ENCODE measurements at regions not wholly inside any gene's neighbourhood (a gene's known extent, or its start where the extent isn't known, plus 50 kb on each side); places are given as distances from the start of the nearest gene placed in this dataset.
"Not testable (repeated sequence)": the region's sequence is repeated elsewhere in the genome, so short reads cannot be mapped to it uniquely, and the experiment has no call there.

DNA sequence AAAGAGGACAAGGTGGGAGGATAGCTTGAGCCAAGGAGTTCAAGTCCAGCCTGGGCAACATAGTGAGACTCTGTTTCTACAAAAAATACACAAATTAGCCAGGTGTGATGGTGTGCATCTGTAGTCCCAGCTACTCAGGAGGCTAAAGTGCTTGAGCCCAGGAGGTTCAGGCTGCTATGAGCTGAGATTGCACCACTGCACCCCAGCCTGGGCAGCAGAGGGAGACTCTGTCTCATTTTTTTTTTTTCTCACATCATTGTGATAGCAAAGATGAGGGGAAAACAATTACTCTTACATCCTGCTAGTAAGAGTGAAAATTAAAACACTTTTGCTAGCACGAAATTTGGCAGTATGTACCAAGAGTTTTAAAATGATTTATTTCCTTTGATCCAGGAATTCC is 463.7 kb downstream of the TMEM135 start:
- FAIRE-seq (no peak), DNase-seq (ENCODE audit: extremely low spot score, insufficient read length, low read depth) (no peak)

DNA sequence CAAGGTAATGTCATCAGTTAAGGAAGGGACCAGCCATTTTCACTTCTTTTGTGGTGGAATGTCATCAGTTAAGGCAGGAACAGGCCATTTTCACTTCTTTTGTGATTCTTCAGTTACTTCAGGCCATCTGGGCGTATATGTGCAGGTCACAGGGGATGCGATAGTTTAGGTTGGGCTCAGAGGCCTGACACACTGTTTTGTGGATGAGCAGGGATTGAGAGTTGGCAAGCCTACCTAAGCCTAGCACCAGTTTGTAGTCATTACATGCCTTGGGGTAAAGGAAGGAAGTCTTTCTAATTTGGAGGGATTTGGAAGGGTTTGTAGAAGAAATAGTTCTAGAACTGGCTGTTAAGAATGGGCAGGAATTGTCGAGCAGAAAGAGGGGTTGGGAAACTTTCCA is 457.2 kb downstream of the TMEM135 start:
- not testable (repeated sequence) for DNase-seq (ENCODE audit: extremely low spot score, insufficient read length, low read depth); FAIRE-seq

DNA sequence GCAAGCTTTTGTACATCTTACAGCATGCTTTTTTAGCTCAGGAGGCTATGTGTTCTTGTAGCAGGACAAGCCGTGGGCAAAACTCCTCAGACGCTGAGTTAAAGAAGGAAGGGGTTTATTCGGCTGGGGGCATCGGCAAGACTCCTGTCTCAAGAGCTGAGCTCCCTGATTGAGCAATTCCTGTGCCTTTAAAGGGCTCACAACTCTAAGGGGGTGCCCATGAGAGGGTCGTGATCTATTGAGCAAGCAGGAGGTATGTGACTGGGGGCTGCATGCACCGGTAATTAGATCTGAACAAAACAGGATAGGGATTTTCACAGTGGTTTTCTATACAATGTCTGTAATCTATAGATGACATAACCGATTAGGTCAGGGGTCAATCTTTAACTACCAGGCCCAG is 456.3 kb downstream of the TMEM135 start:
- DNase-seq (ENCODE audit: extremely low spot score, insufficient read length, low read depth); FAIRE-seq: not testable (repeated sequence)

DNA sequence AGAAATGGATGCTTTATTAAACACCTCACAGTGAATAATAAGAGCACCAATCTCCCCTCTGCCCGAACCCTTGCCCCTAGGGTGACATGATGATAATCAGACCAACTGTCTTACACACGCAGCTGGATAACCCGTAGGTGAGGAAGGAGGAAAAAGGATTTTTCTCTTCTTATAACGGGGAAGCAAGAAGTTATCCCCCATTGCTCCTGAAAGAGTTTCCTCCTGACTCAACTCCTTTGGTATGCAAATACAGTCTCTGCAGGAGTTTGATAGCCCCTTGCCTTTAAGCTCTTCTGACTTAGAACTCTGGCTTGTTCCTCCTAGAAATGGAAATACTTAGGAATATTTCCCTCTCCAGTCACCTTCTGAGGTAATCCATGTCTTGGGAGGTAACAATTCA is 455.8 kb downstream of the TMEM135 start:
- no peak for DNase-seq (ENCODE audit: extremely low spot score, insufficient read length, low read depth)
- FAIRE-seq, result no peak

DNA sequence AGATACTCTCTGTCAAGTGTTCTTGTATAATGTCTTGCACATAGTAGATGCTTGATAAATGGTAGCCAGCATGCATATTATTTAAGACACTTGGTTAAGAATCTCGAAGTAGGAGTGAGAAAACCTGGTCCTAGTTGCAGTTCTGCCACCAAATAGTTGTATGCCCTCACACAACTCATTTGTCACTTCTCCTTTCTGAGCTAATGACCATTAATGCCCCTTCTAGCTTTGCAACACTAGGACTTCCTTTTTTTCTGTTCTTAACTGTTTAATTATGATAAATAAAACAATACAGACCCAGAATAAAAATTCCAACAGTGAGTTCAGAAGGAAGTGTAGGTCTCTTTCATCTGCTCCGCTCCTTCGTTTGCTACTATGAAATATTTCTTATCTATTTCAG is 453.6 kb downstream of the TMEM135 start:
- FAIRE-seq (no peak), DNase-seq (ENCODE audit: extremely low spot score, insufficient read length, low read depth) (no peak)

DNA sequence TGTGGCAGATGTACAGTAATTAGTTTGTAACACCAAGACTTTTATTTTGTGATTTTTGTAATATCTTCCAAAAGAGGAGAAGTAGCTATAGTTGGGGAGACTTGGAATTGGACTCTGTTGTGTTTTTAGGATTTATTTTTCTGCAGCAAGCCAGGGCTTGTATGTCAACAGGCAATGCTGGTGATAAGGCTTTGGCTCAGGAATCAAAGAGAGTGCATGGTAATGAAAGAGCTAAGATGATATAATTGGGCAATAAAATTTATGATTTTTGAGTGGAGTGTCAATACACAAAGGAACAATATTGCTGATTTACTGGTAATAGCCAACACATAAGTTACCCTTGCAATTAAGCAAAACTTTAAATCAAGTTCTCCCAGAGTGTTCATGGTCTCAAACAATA is 452.9 kb downstream of the TMEM135 start:
- DNase-seq (ENCODE audit: extremely low spot score, insufficient read length, low read depth) (no peak), FAIRE-seq (no peak)

DNA sequence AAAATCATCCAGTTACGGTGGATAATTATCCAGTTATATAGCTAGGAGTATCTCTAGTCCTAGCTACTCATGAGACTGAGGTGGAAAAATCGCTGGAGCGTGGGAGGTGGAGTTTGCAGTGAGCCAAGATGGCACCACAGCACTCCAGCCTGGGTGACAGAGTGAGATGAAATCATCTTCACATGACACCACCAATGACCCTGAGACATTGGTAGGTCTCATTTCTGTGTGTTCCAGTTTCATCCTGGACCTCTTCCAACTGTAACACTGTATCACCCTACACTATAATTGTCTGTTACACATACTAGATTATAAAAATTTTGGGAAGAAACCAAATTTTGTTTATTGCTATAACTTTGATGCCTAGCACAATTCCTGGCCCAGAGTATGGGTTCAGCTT is 446.8 kb downstream of the TMEM135 start:
- no peak for FAIRE-seq
- DNase-seq (ENCODE audit: extremely low spot score, insufficient read length, low read depth), result no peak

DNA sequence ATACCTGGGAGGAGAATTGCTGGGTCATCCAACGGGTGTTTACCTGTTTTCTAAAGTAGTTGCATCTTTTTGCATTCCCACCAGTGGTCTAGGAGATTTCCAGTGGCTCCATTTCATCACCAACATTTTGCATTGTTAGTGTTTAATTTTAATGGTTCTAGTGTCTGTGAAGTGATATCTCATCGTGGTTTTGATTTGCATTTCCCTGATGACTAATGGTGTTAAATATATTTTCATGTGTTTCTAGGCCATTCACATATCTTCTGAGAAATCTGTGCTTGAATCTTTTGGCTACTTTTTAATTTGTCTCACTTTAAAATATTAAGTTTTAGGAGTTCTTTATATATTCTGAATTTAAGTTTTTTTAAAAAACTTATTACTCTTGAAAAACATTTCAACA is 439.6 kb downstream of the TMEM135 start:
- DNase-seq (ENCODE audit: extremely low spot score, insufficient read length, low read depth) (no peak), FAIRE-seq (no peak)

DNA sequence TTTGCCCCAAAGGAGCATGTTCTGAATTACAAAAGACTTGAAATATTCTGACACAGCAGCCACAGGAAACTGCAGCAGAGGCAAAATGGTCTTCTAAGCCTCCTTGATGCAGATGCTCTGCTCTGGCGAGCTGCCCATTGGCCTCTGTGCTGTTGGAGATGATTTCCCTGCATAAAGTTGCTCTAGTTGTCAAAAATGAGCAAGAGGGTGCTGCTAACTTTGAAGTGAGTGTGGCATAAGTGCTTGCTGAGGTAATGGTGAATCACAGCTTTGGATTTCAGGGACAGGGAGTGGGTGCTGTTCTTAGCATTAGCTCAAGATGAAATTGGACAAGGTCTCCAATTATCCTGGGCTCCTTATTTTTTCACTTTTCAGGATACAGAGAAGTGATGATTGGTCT is 435.4 kb downstream of the TMEM135 start:
- DNase-seq (ENCODE audit: extremely low spot score, insufficient read length, low read depth), result no peak
- no peak for FAIRE-seq

DNA sequence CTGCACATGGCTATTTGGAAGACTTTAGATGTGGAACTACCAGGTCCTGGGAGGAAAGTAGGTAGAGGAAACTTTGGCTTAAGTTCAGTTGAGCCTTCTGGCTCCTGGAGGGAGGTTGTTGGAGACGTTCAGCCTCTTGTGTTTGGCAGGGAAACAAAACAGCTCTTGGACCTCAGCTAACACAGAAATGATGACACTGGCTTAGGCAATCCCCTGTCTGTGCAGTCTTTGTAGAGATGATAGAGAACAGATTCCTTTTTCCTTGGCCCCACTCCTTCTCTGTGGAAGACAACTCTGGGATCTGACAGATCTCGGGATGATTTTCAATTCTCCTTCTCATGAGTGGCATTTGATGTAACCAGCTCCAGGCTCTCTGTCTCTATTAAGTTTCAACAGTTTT is 428.5 kb downstream of the TMEM135 start:
- no peak for DNase-seq (ENCODE audit: extremely low spot score, insufficient read length, low read depth)
- no peak for FAIRE-seq

DNA sequence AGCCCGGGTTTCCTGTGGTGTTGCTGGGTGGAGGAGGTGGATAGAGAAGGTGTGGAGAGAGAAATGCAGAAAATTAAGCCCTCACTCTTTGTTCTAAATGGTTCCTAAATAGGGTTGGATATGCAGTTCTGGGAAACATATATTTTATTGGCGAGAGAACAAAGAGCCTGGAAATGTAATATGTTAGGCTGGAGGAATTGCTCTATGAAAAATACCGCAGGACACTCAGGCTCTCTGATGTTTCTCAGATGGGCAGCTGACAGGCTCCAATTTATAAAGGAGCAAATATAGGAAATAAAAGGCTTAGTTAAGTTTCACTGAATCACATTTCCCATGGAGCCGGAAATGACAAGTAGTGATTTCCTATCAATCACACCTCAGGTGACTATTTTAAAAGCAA is 428.0 kb downstream of the TMEM135 start:
- FAIRE-seq (no peak), DNase-seq (ENCODE audit: extremely low spot score, insufficient read length, low read depth) (no peak)

DNA sequence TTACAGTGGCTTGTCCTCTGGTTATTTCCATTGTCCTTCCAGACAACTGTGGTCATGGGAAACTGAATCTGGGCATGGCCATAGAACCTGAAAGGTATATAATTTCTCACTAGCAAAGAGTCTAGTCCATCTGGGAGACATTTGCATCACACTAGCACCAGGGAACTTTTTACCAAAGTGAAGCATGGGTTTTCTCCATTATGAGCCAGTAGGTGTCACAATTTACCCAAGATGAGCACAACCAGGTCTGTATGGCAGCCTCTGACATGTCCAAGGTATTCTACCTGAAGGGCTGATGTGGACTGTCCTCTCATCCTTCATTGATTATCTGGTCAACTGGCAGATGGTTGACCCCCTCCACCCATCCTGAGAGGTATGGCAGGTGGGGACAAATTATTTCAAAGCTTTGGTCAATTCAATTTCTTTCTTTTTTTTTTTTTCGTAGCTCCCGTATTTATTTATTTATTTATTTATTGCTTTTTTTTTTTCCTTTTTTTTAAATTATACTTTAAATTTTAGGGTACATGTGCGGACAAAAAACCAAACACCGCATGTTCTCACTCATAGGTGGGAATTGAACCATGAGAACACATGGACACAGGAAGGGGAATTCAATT is 425.9 kb downstream of the TMEM135 start:
- peak; percentile 48 for FAIRE-seq
- no peak for DNase-seq (ENCODE audit: extremely low spot score, insufficient read length, low read depth)

DNA sequence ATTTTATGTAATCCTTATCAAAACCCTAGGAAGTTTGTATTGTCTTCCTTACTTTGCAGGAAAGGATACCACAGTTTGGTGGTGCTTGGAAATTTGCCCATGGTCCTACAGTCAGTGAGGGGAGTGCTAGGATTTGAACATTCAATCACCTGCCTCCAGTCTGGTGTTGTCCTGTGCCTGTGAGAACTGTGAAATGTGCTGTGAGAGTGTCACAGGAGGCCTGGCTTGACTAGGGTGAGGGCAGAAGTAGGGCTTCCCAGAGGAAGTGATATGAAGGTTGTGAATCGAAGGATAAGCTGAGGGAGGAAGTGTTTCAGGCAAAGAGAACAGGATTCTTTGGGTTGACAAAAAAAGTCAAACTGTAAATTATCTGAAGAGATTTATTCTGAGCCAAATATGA is 424.4 kb downstream of the TMEM135 start:
- no peak for DNase-seq (ENCODE audit: extremely low spot score, insufficient read length, low read depth)
- FAIRE-seq, result no peak

DNA sequence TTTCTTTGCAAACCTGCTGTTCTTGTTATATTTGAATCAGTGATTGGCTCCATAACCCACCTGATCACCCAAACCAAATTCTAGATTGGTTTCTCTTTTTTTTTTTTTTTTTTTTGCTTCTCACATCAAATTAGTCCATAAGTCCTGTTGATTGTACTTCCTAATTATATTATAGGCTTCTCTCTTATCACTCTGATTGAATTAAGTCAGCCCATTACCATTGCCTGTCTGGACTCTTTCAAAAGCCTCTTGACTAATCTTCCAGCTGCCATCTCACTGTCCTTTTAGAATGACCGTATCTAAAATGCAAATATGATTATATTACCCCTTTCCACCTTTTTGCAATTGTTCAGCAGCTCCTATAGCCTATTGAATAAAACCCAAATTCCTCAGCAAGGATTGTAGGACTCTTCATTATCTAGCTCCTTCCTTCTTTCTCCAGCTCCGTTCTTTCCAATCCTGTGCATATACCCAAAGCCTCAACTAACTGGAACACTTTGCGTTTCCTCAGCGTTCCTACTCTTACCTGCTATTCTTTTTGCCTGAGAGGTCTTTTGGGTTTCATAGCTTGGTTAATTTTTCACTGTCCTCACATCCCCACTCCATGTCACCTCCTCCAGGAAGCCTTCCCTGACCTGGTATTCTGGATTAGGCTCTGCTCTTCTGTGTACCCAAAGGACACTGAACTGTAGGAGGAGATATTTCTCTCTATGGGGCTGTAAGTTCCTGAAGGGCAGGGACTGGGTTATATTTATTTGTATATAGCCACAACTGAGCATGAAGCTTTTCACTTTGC is 423.3 kb downstream of the TMEM135 start:
- no peak for FAIRE-seq

DNA sequence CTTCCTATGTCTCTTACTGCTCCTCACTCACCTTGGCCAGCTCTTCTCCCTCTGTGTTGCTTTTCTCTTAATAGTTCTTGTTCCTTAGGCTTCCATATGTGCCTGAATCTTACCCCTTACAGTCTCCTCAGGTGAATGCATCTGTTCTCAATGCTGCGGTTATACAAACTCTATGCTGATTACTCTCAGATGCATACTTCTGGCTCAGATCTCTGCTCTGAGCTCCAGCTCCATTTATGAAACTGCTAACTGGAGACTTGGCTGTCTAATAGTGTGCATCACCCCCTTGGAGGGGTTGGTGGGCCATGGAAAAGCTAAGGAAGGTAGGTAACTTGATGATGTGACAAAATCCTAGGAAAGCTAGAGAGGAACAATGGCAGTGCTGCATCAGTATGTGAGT is 422.5 kb downstream of the TMEM135 start:
- FAIRE-seq (no peak), DNase-seq (ENCODE audit: extremely low spot score, insufficient read length, low read depth) (no peak)

More for the DNA sequence above, 423.3 kb downstream of the TMEM135 start:
- DNase-seq (ENCODE audit: extremely low spot score, insufficient read length, low read depth), result no peak

DNA sequence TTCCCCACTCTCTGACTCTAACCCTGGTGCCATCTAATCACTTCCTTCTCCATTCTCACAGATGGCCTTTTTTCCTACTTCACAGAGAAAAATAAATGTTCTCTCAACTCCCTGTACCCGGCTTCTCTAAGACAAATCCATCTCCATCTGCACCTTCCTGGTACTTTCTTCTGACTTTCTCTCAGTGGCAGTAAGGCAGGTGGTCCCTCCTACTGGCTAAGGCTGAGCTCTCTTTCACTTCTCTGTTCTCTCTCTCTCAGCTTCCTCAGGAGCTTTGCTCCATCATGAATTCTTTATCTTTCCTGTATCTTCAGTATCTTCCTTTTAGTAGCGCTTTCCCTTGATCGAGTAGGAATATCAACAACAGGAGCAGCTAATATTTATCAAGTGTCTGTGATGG is 421.6 kb downstream of the TMEM135 start:
- FAIRE-seq, result no peak

DNA sequence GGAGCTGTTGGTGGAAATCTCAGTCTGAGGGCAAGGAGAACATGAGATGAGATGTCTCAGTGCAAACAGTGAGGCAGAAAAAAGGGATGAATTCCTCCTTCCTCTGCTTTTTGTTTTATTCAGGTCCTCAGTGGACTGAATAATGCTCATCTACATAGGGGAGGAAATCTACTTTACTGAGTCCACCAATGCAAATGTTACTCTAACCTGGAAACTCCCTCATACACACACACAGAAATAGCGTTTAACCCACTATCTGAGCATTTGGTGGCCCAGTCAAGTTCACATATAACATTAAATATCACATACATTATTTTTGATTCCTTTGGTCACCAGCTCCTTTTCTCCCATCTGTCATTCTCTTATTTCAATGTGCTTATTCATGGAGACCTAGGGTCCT is 418.8 kb downstream of the TMEM135 start:
- DNase-seq (ENCODE audit: extremely low spot score, insufficient read length, low read depth) (no peak), FAIRE-seq (no peak)

More for the DNA sequence above, 421.6 kb downstream of the TMEM135 start:
- no peak for DNase-seq (ENCODE audit: extremely low spot score, insufficient read length, low read depth)

DNA sequence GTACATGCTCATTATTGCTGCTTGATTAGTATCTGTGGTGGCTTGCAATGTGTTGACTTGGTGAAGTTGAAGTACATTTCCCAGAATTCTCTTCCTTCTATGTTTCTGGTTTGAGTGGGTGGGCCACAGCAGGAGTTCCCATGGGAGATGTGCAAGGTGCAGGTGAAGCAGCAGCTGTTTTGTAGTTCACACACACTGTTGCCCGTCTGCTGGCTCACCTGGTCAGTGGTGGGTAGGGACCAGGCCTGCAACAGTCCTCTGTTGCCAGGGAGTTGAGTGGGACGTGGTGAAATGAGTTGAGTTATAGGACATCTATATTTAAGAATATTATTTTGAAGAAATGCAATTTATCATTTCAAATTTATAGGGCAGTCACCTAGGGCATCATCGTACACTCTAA is 417.4 kb downstream of the TMEM135 start:
- FAIRE-seq, result no peak

DNA sequence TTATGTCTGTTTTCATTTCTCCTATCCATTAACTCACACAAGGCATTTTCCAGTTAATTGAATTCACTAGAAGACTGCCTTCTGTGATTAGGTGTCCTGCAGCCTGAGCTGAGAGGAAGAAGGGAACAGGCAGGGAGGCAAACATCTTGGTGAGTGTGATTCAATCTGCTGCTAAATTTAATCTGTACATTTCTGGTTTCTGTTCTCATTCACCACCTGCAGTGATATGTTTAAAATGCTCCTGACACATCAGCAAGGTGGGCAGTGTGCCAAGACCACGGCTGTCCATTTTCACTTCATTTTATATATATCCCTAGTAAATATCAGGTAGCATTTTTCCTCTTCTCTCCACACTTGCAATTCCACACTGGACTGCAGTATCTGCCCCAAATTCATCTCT is 416.5 kb downstream of the TMEM135 start:
- FAIRE-seq, result no peak
- DNase-seq (ENCODE audit: extremely low spot score, insufficient read length, low read depth), result no peak

More for the DNA sequence above, 417.4 kb downstream of the TMEM135 start:
- DNase-seq (ENCODE audit: extremely low spot score, insufficient read length, low read depth), result no peak

DNA sequence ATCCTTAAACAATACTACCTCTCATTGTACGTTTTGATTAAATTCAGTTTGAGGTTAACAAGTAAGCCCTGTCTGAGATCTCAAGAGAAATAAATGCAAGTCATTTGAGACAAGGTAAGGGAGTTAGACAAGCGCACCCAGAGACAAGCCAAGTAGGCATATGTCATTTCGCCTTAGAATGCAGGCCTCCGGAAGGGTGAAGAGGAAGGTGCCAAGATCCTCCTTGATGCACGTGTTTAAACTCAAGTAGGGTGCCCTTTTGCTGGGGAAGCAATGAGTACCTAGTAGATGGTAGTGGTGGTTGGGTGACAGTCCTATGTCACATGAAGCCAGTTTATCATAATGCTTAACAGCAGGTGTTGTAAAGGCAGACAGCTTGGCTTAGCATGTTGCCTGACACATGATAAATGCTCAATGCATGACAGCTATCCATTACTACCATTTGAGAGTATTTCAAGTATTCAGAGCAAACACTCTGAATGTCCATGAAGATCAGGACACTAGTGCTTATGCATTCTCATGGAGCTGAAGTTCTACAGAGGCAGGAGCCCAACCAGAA is 415.9 kb downstream of the TMEM135 start:
- no peak for DNase-seq (ENCODE audit: extremely low spot score, insufficient read length, low read depth)
- no peak for FAIRE-seq

DNA sequence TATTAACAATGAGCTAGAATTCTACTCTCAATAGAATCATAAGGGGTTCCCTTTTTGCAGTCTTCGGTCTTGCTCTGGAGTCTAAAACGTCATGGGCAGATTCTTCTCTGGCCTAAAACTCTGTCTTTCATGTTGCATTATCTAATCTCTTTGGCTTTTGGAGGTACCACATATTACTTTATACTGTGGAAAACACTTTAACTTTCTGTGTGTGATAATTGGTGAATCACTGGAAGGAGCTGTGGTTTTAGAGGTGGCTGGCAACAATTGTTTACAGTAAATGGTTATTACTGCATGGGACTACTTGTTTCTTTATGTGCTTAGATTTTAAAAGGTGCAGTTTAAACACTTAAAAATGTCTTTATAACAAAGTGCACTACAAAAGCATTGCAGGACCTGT is 414.3 kb downstream of the TMEM135 start:
- not testable (repeated sequence) for DNase-seq (ENCODE audit: extremely low spot score, insufficient read length, low read depth); FAIRE-seq

Measured in GM18507 (cell line).